ENCODE measurements at regions not wholly inside any gene's neighbourhood (a gene's known extent, or its start where the extent isn't known, plus 50 kb on each side); places are given as distances from the start of the nearest gene placed in this dataset.

GRCh38 chr2:19156646-19157045 is 201.8 kb downstream of the OSR1 start:
- H3K4me3 Mint-ChIP-seq, result no peak overlapping the region
- H3K4me1 ChIP-seq (ENCODE audit: control insufficient read depth in 1 of 2, insufficient read depth in 2 of 2, low read length in 2 of 2), result no peaks in the 10 kb centered on the region
- peaks cover 3 to 5% of the 10 kb centered on the region in 2 donors for H3K9me3 ChIP-seq (replicated peaks in 1 of 2; ENCODE audit: control insufficient read depth in 1 of 2, insufficient read depth in 1 of 2, low read length in 2 of 2)
- H3K4me3 ChIP-seq (replicated peaks in 1 of 3; ENCODE audit: low read depth in 2 of 3, low read length in 3 of 3), result no peak overlapping the region
- H3K27ac ChIP-seq (ENCODE audit: low read depth in 1 of 2, low read length in 2 of 2), result no peak overlapping the region
- H3K4me1 Mint-ChIP-seq, result no peaks in the 10 kb centered on the region
- H3K4me2 ChIP-seq (replicated peaks; ENCODE audit: extremely low read depth, low read length, poor library complexity, severe bottlenecking), result no peak overlapping the region
- no CpG with 5 or more reads among the region's 1 CpG for WGBS (ENCODE audit: insufficient coverage)
- no peak overlapping the region for H2AFZ ChIP-seq (ENCODE audit: insufficient read depth, low read depth, low read length, poor library complexity, severe bottlenecking)
- intact Hi-C loops (cut with micrococcal nuclease), result no loop called here
- H4K20me1 ChIP-seq (ENCODE audit: insufficient read depth, low read length), result no peaks in the 10 kb centered on the region
- no peak for DNase-seq
- no peaks in the 10 kb centered on the region for H3K36me3 ChIP-seq (replicated peaks in 1 of 2; ENCODE audit: control insufficient read depth in 1 of 2, insufficient read depth in 2 of 2, low read length in 2 of 2)
- no peak overlapping the region for H3K27ac Mint-ChIP-seq
- TF ChIP-seq CTCF (IDR thresholded peaks at IDR 0.05), result no peak
- H3K27me3 ChIP-seq (ENCODE audit: control insufficient read depth in 2 of 2, insufficient read depth in 2 of 2, low read length in 2 of 2), result no peaks in the 10 kb centered on the region
- peaks cover 0 to 2% (median 0%) of the 10 kb centered on the region in 3 donors for H3K27me3 Mint-ChIP-seq (ENCODE audit: low read depth in 3 of 3)
- no peaks in the 10 kb centered on the region for H3K36me3 Mint-ChIP-seq
- H3K9ac ChIP-seq (ENCODE audit: insufficient read depth, low read length, poor library complexity, severe bottlenecking), result no peak overlapping the region
- H3K79me2 ChIP-seq (ENCODE audit: insufficient read depth, low read length), result no peaks in the 10 kb centered on the region
- peaks cover 2 to 7% (median 2%) of the 10 kb centered on the region in 7 donors for H3K9me3 Mint-ChIP-seq

- WGBS (ENCODE audit: insufficient coverage), result 100% methylated on average over 1 of the region's 2 CpGs
Measured at GRCh38 chr2:19150726-19151125, 207.7 kb downstream of the OSR1 start.

More at GRCh38 chr2:19150726-19151125, 207.7 kb downstream of the OSR1 start:
- Mint-ChIP-seq H3K4me1 (no peaks in the 10 kb centered on the region), H3K36me3 (no peaks in the 10 kb centered on the region), H3K27ac (no peak overlapping the region), H3K9me3 (peaks cover 0 to 18% (median 9%) of the 10 kb centered on the region in 7 donors), H3K27me3 (ENCODE audit: low read depth in 3 of 3) (peaks cover 0 to 2% (median 0%) of the 10 kb centered on the region in 3 donors), H3K4me3 (no peak overlapping the region)
- Histone ChIP-seq H3K4me1 (ENCODE audit: control insufficient read depth in 1 of 2, insufficient read depth in 2 of 2, low read length in 2 of 2) (no peaks in the 10 kb centered on the region), H3K36me3 (replicated peaks in 1 of 2; ENCODE audit: control insufficient read depth in 1 of 2, insufficient read depth in 2 of 2, low read length in 2 of 2) (no peaks in the 10 kb centered on the region), H3K4me2 (replicated peaks; ENCODE audit: extremely low read depth, low read length, poor library complexity, severe bottlenecking) (no peak overlapping the region), H3K9ac (ENCODE audit: insufficient read depth, low read length, poor library complexity, severe bottlenecking) (no peak overlapping the region), H3K9me3 (replicated peaks in 1 of 2; ENCODE audit: control insufficient read depth in 1 of 2, insufficient read depth in 1 of 2, low read length in 2 of 2) (peaks cover 11 to 15% of the 10 kb centered on the region in 2 donors), H4K20me1 (ENCODE audit: insufficient read depth, low read length) (no peaks in the 10 kb centered on the region), H2AFZ (ENCODE audit: insufficient read depth, low read depth, low read length, poor library complexity, severe bottlenecking) (no peak overlapping the region), H3K27me3 (ENCODE audit: control insufficient read depth in 2 of 2, insufficient read depth in 2 of 2, low read length in 2 of 2) (no peaks in the 10 kb centered on the region), H3K4me3 (replicated peaks in 1 of 3; ENCODE audit: low read depth in 2 of 3, low read length in 3 of 3) (no peak overlapping the region), H3K79me2 (ENCODE audit: insufficient read depth, low read length) (no peaks in the 10 kb centered on the region), H3K27ac (ENCODE audit: low read depth in 1 of 2, low read length in 2 of 2) (no peak overlapping the region)
- DNase-seq, result no peak
- no peak for TF ChIP-seq CTCF (IDR thresholded peaks at IDR 0.05)
- intact Hi-C loops (cut with micrococcal nuclease), result no loop called here

All from CD14-positive monocyte (primary cell).